CD4-positive, alpha-beta memory T cell (primary cell): ENCODE measurements at regions not wholly inside any gene's neighbourhood (a gene's known extent, or its start where the extent isn't known, plus 50 kb on each side); places are given as distances from the start of the nearest gene placed in this dataset.
A peak's percentile ranks its signal among the peaks of the same experiment; 100 is the strongest.

Source experiments
- CTCF ChIA-PET: fragments of 350-600 bp; sonication (Branson Sonifier 250); formaldehyde crosslinking; loops from one replicate; lab custom pipeline; 2021; ENCODE audit warnings: inconsistent platforms; ENCODE audit not compliant: partially characterized antibody; lab: Charles Lee
- POLR2A ChIA-PET: fragments of 350-600 bp; sonication (Branson Sonifier 250); formaldehyde crosslinking; loops from one replicate; lab custom pipeline; 2021; ENCODE audit not compliant: partially characterized antibody; lab: Charles Lee
- DNase-seq, 5 donors: peaks; one replicate each; pipeline versions ENCODE4 v3.0.0 to v3.0.0-alpha.2; 2020 to 2022; ENCODE audit warnings: mixed read lengths in 1 of 5
- H3K27ac ChIP-seq: one replicate; pipeline ENCODE4 v1.7.0; 2013; ENCODE audit warnings: low read depth, low read length
- H3K27me3 ChIP-seq: 2 replicates; pipeline ENCODE4 v1.7.0; 2013; ENCODE audit warnings: mild to moderate bottlenecking, low read length, moderate library complexity; ENCODE audit not compliant: insufficient read depth
- H3K36me3 ChIP-seq: 2 replicates; pipeline ENCODE4 v1.7.0; 2013; ENCODE audit warnings: mild to moderate bottlenecking, low read length, moderate library complexity; ENCODE audit not compliant: insufficient read depth
- H3K4me1 ChIP-seq: 2 replicates; pipeline ENCODE4 v1.7.0; 2013; ENCODE audit warnings: mild to moderate bottlenecking, low read length, moderate library complexity; ENCODE audit not compliant: insufficient read depth
- H3K4me3 ChIP-seq, 2 donors: one replicate each; pipeline ENCODE4 v1.7.0; 2013; ENCODE audit warnings: low read length in 2 of 2, mild to moderate bottlenecking in 1 of 2
- H3K9me3 ChIP-seq, 2 donors: one replicate each; pipeline ENCODE4 v1.7.0; 2013; ENCODE audit warnings: low read length in 2 of 2, control low read depth in 1 of 2; ENCODE audit not compliant: control insufficient read depth in 1 of 2
- H3K27ac Mint-ChIP-seq, 7 donors: one replicate each; pipeline ENCODE4 v1.8.0; 2020 to 2021; ENCODE audit warnings: mixed read lengths in 7 of 7, mild to moderate bottlenecking in 6 of 7, inconsistent platforms in 3 of 7, moderate library complexity in 3 of 7
- H3K27me3 Mint-ChIP-seq, 2 donors: one replicate each; pipeline ENCODE4 v1.8.0; 2020 to 2021; ENCODE audit warnings: mixed read lengths in 2 of 2
- H3K36me3 Mint-ChIP-seq, 2 donors: one replicate each; pipeline ENCODE4 v1.8.0; 2020 to 2021; ENCODE audit warnings: mixed read lengths in 2 of 2, inconsistent platforms in 1 of 2, mild to moderate bottlenecking in 1 of 2
- H3K4me1 Mint-ChIP-seq, 4 donors: one replicate each; pipeline ENCODE4 v1.8.0; 2020 to 2021; ENCODE audit warnings: mixed read lengths in 4 of 4, mild to moderate bottlenecking in 1 of 4
- H3K4me3 Mint-ChIP-seq, 8 donors: one replicate each; pipeline ENCODE4 v1.8.0; 2020 to 2021; ENCODE audit warnings: mixed read lengths in 8 of 8, mild to moderate bottlenecking in 7 of 8, moderate library complexity in 6 of 8, inconsistent platforms in 3 of 8
- H3K9me3 Mint-ChIP-seq, 8 donors: one replicate each; pipeline ENCODE4 v1.8.0; 2020 to 2021; ENCODE audit warnings: mixed read lengths in 8 of 8, mild to moderate bottlenecking in 5 of 8, inconsistent platforms in 3 of 8, moderate library complexity in 1 of 8
- intact Hi-C: fragments of 100-400 bp; cut with micrococcal nuclease; formaldehyde crosslinking; loops from one replicate; pipeline ENCODE4 v1.15.1; 2023

DNA sequence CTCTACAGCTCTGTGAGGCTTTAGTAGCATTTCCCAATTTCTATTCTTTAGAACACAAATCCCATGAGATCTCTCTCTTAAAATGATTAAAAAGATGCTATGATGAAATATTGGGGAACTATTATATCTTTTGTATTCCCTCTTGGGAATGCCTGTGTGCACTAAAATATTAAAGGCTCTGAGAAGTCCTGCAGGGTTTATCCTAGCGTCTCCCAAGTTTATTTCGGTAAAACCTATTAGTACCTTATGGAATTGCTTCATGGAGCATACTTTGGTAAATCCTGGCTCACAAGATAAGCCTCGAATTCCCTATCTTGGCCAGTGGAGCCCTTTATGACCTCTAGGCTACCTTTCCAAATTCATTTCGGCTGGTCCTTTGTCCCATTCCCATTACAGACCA lies 306.8 kb downstream of the VRK1 start:
- H3K27ac ChIP-seq: no peak overlapping the region
- H3K27me3 ChIP-seq: no peaks in the 10 kb centered on the region
- no peaks in the 10 kb centered on the region for H3K4me1 ChIP-seq
- no peaks in the 10 kb centered on the region for H3K36me3 ChIP-seq
- intact Hi-C loops: no loop called here
- Mint-ChIP-seq H3K27ac (peak overlapping the region in 1 of 7 donors; percentile 25), H3K36me3 (peaks cover 0 to 3% of the 10 kb centered on the region in 2 donors), H3K27me3 (peaks cover 3 to 10% of the 10 kb centered on the region in 2 donors), H3K4me1 (no peaks in the 10 kb centered on the region), H3K4me3 (no peak overlapping the region), H3K9me3 (peaks cover 0 to 11% (median 8%) of the 10 kb centered on the region in 8 donors)
- POLR2A ChIA-PET: no interaction called here
- CTCF ChIA-PET: interaction anchor here (1.7 kb wide), 1 partner anchor 14 kb away, joined by 3 read pairs; no protein-coding TSS in a partner anchor
- no peak overlapping the region for H3K4me3 ChIP-seq
- H3K9me3 ChIP-seq: no peaks in the 10 kb centered on the region
- DNase-seq: no peak

GRCh38 chr14:97106166-97106565 lies 309.0 kb downstream of the VRK1 start:
- Mint-ChIP-seq H3K27ac (no peak overlapping the region), H3K9me3 (peaks cover 0 to 23% (median 14%) of the 10 kb centered on the region in 8 donors), H3K4me1 (no peaks in the 10 kb centered on the region), H3K27me3 (peaks cover 3 to 16% of the 10 kb centered on the region in 2 donors), H3K4me3 (no peak overlapping the region), H3K36me3 (peaks cover 0 to 7% of the 10 kb centered on the region in 2 donors)
- Histone ChIP-seq H3K36me3 (no peaks in the 10 kb centered on the region), H3K4me1 (no peaks in the 10 kb centered on the region), H3K27ac (no peak overlapping the region), H3K4me3 (no peak overlapping the region), H3K9me3 (no peaks in the 10 kb centered on the region), H3K27me3 (no peaks in the 10 kb centered on the region)
- peak in 1 of 5 donors; percentile 14 for DNase-seq
- intact Hi-C loops: no loop called here
- ChIA-PET CTCF (no interaction called here), POLR2A (no interaction called here)

DNA sequence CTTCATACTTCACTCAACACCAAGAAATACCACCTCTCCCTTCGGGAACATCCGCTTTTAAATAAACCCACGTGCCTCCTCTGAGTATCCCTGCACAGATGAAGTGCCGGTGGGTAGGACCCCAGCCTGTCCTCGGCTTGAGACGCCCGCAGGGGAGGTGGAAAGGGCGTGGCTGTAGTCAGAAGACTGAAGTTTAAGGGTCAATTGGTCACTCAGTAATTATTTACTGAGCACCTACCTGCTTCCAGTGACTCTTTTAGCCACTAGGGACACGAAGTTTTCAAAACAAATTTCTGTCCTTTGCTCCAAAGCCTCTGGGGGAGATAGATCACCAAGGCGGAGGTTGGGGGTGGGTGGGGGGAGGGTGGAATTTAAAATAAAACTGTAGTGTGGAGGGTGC lies 309.4 kb downstream of the VRK1 start:
- Mint-ChIP-seq H3K4me1 (no peaks in the 10 kb centered on the region), H3K36me3 (peaks cover 0 to 7% of the 10 kb centered on the region in 2 donors), H3K4me3 (no peak overlapping the region), H3K27me3 (peaks cover 3 to 16% of the 10 kb centered on the region in 2 donors), H3K27ac (no peak overlapping the region), H3K9me3 (peaks cover 0 to 23% (median 14%) of the 10 kb centered on the region in 8 donors)
- no peaks in the 10 kb centered on the region for H3K9me3 ChIP-seq
- intact Hi-C loops: no loop called here
- H3K4me3 ChIP-seq: no peak overlapping the region
- H3K4me1 ChIP-seq: no peaks in the 10 kb centered on the region
- DNase-seq: no peak
- no peak overlapping the region for H3K27ac ChIP-seq
- H3K27me3 ChIP-seq: no peaks in the 10 kb centered on the region
- ChIA-PET POLR2A (no interaction called here), CTCF (no interaction called here)
- no peaks in the 10 kb centered on the region for H3K36me3 ChIP-seq

GRCh38 chr14:97107080-97107479 lies 309.9 kb downstream of the VRK1 start:
- Mint-ChIP-seq H3K4me1 (no peaks in the 10 kb centered on the region), H3K27me3 (peaks cover 3 to 16% of the 10 kb centered on the region in 2 donors), H3K9me3 (peaks cover 0 to 23% (median 14%) of the 10 kb centered on the region in 8 donors), H3K4me3 (no peak overlapping the region), H3K36me3 (peaks cover 0 to 7% of the 10 kb centered on the region in 2 donors), H3K27ac (no peak overlapping the region)
- DNase-seq: no peak
- Histone ChIP-seq H3K27me3 (no peaks in the 10 kb centered on the region), H3K4me1 (no peaks in the 10 kb centered on the region), H3K4me3 (no peak overlapping the region), H3K27ac (no peak overlapping the region), H3K36me3 (no peaks in the 10 kb centered on the region), H3K9me3 (no peaks in the 10 kb centered on the region)
- ChIA-PET CTCF (no interaction called here), POLR2A (no interaction called here)
- intact Hi-C loops: no loop called here

DNA sequence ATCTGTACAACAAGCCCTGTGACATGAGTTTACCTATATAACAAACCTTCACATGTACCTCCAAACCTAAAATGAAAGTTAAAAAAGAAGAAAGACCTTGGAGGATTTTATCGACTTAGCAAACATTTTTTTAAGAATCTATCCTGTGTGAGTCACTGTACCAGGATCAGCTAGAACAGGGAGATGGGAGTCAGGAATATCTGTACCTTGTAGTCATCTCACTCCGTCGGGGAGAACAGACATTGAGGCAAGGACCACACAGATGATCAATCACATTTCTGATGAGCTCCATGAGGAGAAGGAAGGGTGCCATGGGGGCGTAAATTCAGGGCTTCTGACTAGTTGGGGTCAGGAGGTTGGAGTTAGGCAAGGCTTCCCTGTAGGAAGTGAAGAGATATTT lies 310.6 kb downstream of the VRK1 start:
- peaks cover 3 to 16% of the 10 kb centered on the region in 2 donors for H3K27me3 Mint-ChIP-seq
- no peaks in the 10 kb centered on the region for H3K4me1 Mint-ChIP-seq
- intact Hi-C loops: no loop called here
- Histone ChIP-seq H3K27me3 (no peaks in the 10 kb centered on the region), H3K4me3 (no peak overlapping the region), H3K9me3 (no peaks in the 10 kb centered on the region), H3K4me1 (no peaks in the 10 kb centered on the region), H3K36me3 (no peaks in the 10 kb centered on the region), H3K27ac (no peak overlapping the region)
- no peak overlapping the region for H3K4me3 Mint-ChIP-seq
- peaks cover 0 to 23% (median 14%) of the 10 kb centered on the region in 8 donors for H3K9me3 Mint-ChIP-seq
- ChIA-PET CTCF (interaction anchor here (1.1 kb wide), 1 partner anchor 13 kb away, joined by 3 read pairs; no protein-coding TSS in a partner anchor), POLR2A (no interaction called here)
- no peak overlapping the region for H3K27ac Mint-ChIP-seq
- peaks cover 0 to 7% of the 10 kb centered on the region in 2 donors for H3K36me3 Mint-ChIP-seq
- DNase-seq: no peak

DNA sequence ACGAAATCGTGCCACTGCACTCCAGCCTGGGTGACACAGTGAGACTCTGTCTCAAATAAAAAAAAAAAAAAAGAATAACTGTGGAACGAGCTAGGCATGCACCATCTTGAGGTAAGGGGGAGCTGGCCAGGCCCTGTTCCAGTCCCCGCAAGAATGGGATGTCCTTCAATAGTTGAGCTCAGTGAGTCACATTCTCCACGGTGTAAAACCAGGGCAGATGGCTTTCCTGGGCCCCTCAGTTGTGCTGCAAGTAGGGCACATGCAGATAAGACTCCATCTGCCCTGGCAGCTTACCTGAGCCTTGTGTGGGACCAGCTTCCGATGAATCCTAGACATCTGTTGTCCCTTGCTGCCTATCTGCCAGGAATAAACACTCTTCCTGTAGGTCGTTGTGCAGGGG lies 312.1 kb downstream of the VRK1 start:
- Histone ChIP-seq H3K36me3 (no peaks in the 10 kb centered on the region), H3K9me3 (no peaks in the 10 kb centered on the region), H3K27ac (no peak overlapping the region), H3K4me1 (no peaks in the 10 kb centered on the region), H3K27me3 (no peaks in the 10 kb centered on the region), H3K4me3 (no peak overlapping the region)
- peaks cover 0 to 23% (median 14%) of the 10 kb centered on the region in 8 donors for H3K9me3 Mint-ChIP-seq
- H3K27me3 Mint-ChIP-seq: peaks cover 2 to 16% of the 10 kb centered on the region in 2 donors
- peaks cover 0 to 7% of the 10 kb centered on the region in 2 donors for H3K36me3 Mint-ChIP-seq
- H3K4me3 Mint-ChIP-seq: no peak overlapping the region
- ChIA-PET CTCF (interaction anchor here (1.1 kb wide), 1 partner anchor 11 kb away, joined by 3 read pairs; no protein-coding TSS in a partner anchor), POLR2A (no interaction called here)
- H3K27ac Mint-ChIP-seq: no peak overlapping the region
- intact Hi-C loops: no loop called here
- no peaks in the 10 kb centered on the region for H3K4me1 Mint-ChIP-seq
- no peak for DNase-seq

- Mint-ChIP-seq H3K4me3 (no peak overlapping the region), H3K27me3 (peaks cover 2 to 6% of the 10 kb centered on the region in 2 donors), H3K27ac (no peak overlapping the region), H3K36me3 (peaks cover 0 to 4% of the 10 kb centered on the region in 2 donors), H3K9me3 (peaks cover 0 to 18% (median 11%) of the 10 kb centered on the region in 8 donors), H3K4me1 (peaks cover 0 to 7% (median 2%) of the 10 kb centered on the region in 4 donors)
- Histone ChIP-seq H3K36me3 (no peaks in the 10 kb centered on the region), H3K27me3 (no peaks in the 10 kb centered on the region), H3K4me1 (peaks cover 8% of the 10 kb centered on the region), H3K9me3 (no peaks in the 10 kb centered on the region), H3K27ac (no peak overlapping the region), H3K4me3 (no peak overlapping the region)
- ChIA-PET CTCF (no interaction called here), POLR2A (no interaction called here)
- intact Hi-C loops: no loop called here
- no peak for DNase-seq
Measured at GRCh38 chr14:97113339-97113738, 316.2 kb downstream of the VRK1 start.
